Panc1 (cell line): ENCODE measurements at regions not wholly inside any gene's neighbourhood (a gene's known extent, or its start where the extent isn't known, plus 50 kb on each side); places are given as distances from the start of the nearest gene placed in this dataset.

Experiments used
- CTCF ChIP-seq: fragments of 450-650 bp; IDR thresholded peaks from 2 replicates; pipeline ENCODE4 v1.5.1; 2017; ENCODE audit warnings: mild to moderate bottlenecking
- POLR2AphosphoS5 ChIP-seq: IDR thresholded peaks from 2 replicates; pipeline ENCODE4 v1.6.1; 2012; ENCODE audit warnings: mild to moderate bottlenecking, low read depth, low read length, moderate library complexity
- REST ChIP-seq, 2 experiments: IDR thresholded peaks; 2 replicates each; pipeline ENCODE4 v1.6.1; 2011 to 2012; ENCODE audit warnings: low read depth in 2 of 2, control low read depth in 1 of 2, low read length in 1 of 2, mild to moderate bottlenecking in 1 of 2, moderate library complexity in 1 of 2; ENCODE audit not compliant: insufficient read depth in 1 of 2
- TCF7L2 ChIP-seq: IDR thresholded peaks from 2 replicates; pipeline ENCODE4 v1.6.1; 2011; ENCODE audit warnings: mild to moderate bottlenecking, low read depth, low read length, inconsistent platforms

- TF ChIP-seq REST (IDR thresholded peaks at IDR 0.05; ENCODE audit: insufficient read depth in 1 of 2, low read depth in 2 of 2, low read length in 1 of 2) = no peak
- TF ChIP-seq CTCF = no peak
- TF ChIP-seq POLR2AphosphoS5 = no peak
- TF ChIP-seq TCF7L2 = no peak
These were observed 286.1 kb upstream of the ID2 start for GRCh38 chr2:8395718-8396117.
